GM18868 (cell line): ENCODE measurements at regions not wholly inside any gene's neighbourhood (a gene's known extent, or its start where the extent isn't known, plus 50 kb on each side); places are given as distances from the start of the nearest gene placed in this dataset.

Source experiments
- ATAC-seq: cut with Tn5 transposase; IDR thresholded peaks from one replicate; pipeline ENCODE4 v1.9.1; 2021; ENCODE audit warnings: mild to moderate bottlenecking, moderate library complexity; ENCODE audit not compliant: unreplicated experiment

DNA sequence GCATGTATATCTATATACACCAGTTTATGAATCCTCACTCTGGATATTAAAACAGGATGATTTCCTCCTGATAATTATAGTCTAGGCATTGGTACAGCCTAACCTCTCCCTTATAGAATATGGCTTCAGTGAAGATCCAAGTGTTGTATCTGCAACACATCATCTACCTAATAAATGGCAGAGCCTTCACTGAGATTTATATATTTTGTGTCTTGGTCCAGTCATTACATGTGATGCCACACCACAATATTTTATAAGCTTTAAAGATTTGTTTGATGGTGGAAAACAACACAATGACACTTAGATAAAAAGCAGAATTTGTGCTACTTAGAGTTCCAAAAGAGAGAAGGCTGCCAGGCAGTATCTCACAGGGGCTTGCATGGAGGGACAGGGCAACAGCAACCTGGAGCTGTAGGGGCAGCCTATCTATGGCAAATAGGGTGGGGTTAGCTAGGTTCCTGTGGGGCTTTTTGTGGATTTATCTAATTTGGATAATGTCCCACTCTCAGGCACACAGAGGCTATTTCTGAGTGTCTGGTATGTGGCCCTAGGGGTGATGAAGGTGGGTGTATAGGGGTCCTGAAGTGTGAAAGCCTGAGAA, 1736.7 kb upstream of the PRR20A start:
- ATAC-seq = no peak

DNA sequence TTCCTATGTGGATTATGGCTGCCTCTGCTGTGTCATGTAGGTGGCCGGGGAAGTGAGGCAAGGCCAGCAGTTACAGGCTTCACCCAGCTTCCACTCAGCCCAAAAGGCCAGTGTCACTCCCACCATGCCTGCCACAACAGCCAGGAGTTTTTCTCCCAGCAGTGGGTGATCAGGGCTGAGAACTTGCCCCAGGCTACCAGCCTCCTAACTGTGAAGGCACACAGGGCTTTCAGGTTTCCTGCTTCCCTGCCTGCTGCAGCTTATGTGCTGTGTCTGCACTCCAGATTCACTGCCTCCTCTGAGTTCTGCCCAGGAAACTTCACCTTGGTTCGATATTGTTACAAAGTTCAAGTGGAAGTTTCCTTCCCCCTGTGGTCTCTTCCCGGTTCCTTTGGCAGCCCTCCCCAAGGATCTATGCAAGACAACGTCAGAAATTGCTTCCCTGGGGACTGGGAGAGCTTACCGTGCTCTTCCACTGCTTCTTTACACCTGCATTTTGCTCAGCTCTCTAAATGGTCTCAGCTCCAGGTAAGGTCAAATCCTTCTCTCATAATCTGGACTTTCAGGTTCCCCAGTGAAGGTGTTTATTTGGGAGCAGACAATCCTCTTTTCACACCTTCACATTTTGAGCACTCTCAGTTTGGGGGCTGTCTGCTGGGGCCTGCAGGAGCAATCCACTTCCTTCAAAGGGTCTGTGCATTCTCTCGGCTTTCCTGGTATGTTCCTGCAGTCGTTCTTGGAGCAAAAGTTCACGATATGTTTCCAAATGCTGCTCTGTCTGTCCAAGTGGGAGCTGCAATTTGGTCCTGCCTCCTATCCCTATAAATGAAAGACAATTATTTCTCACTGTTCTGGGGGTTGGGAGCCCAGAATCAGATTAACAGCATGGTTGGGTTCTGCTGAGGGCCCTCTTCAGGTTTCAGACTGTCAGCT, 1730.1 kb upstream of the PRR20A start:
- no peak for ATAC-seq

DNA sequence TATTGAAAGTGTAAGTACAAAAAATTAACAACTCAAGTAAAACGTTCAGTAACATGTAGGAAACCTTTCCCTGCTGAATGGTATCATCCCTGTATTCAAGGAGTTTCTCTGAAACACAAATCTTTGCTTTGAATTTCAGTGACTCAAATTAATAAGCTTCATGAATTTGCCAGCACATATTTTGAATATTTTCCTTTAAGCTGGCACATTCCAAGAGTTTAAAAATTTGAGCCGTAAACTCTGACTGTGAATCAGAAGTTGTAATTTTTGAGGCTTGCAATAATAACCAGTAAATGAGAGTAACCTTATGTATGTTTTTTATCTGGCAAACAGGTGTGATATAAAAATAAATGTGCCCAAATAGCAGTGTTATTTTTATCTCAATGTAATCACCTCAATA, 1722.6 kb upstream of the PRR20A start:
- ATAC-seq = no peak

DNA sequence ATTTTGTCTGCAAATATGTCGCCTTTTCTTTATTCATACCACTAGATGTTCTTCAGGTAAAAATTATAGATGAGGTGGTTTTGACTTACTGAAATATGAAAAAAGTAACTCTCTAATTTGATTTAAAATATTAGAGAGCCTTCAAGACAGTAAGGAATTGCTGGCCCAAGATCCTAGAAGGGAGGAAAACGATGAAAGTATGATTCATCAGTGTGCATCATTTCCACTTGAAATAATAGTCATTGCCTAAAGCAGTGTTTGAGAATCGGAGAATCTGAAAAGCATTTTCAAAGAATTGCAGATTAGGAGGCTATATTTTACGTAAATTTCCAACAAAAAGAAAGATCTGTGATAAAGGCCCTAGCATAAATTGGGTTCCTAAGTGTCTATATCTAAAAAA, 1707.9 kb upstream of the PRR20A start:
- no peak for ATAC-seq

DNA sequence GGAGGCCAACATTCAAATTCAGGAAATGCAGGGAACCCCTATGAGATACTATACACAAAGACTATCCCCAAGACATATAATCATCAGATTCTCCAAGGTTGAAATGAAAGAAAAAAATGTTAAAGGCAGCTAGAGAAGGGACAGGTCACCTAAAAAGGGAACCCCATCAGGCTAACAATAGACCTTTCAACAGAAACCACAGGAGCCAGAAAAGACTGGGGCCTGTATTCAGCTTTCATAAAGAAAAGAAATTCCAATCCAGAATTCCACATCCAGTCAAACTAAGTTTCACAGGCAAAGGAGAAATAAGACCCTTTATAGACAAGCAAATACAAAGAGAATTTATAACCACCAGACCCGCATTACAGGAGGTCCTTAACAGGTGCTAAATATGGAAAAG, 1703.6 kb upstream of the PRR20A start:
- no peak for ATAC-seq

DNA sequence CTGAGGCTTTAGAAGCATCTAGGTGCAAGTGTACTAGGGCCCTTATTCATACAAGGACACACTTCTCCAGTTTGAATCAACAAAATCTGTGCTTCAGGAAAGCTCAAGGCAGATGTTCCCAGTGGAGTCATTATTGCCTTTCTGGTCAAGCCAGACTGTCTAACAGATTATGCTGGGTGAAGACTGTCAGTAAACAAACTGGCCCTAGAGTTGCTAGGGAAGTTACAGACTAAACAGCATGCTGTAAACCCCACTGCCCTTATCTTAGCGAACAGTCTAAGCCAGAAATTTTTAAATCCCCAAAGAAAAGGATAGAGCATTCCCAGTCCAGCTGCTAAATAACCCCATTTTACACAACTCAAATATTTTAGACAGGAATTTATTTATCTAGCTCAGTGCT, 1701.3 kb upstream of the PRR20A start:
- no peak for ATAC-seq

DNA sequence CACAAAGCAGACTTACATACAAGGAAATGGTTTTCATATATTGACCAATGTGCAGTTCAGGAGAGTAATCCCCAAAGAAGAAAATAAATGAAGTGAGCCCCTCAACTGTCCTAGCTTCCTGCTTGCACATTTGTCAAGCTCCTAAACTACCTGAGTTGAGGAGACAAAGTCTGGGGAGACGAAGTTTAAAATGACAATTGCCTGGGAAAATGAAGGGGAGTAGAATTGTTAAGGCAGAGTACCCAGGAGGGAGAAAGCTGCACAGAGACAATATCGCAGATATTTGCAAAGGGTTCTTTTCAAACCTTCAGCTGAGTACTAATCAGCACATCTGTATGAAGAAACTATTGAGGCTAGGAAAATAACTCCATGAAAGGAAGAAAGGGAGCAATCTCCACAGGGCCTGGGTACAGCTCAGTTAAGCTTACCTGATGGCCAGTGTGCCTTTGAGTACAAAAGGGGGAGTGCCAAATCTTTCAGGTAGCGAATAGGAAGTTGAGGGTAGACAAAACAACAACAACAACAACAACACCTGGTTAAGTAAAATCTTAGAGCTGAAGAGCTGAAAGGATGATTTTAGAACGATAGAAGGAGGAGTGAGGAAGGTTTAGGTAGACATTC, 1700.1 kb upstream of the PRR20A start:
- ATAC-seq = no peak

DNA sequence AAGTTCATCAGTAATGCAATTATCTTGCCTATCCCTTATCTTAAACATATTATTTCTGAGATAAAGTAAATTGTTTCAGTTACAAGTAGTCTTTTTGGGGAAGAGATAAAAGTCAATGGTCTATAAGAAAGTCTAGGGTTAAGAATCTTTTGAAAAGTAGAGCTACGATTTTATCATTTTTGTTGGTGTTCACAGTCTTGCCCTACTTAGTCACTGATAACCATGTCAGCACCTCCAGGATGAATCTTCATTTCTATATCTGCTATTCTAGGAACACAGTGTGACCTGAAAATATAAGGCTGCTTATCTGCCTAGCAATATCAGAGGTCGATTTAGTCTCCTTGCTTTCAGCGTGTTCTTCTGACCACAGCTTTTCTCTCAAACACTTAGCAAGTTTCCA, 1676.5 kb upstream of the PRR20A start:
- no peak for ATAC-seq

DNA sequence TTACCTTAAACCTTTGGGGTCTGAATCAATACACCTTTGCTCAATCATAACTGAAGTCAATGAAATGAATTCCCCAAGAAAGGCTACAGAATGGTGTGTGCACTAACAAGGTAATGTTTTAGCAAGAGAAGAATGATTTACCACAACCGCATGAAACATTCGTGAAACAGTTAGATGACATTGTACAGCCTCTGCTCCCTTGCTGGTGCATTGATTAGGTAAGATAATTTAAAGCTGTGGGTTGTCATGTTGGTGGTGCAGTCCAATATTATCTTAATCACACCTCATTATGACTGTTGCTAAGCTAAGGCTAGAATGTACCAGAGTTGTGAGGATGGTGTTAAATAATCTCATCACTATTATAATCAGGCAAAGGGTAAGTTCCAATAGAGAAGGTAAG, 1673.2 kb upstream of the PRR20A start:
- ATAC-seq = no peak

DNA sequence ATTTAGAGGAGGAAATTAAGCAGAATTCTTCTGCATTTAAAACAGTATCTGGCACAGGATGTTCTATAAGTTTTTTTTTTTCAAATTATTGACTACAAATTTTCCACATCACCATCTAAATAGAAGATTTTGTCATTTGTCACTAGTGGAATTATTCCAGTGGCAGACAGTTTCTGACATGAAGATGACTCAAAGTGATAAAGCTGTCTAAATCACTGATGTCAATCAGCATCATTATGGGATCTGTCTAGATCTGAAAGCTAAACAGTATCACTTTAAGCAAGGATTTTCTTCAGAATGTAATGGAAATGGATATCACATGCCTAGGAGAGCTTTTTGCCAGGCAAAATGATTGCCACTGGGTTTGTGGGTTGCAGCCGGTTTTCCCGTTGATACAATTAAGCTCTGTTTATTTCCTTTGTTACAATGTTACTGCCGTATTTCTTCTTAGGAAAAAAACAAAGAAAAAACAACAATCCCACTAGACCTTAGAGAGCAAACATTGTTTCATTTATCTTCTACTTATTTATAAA, 1657.0 kb upstream of the PRR20A start:
- ATAC-seq = no peak

DNA sequence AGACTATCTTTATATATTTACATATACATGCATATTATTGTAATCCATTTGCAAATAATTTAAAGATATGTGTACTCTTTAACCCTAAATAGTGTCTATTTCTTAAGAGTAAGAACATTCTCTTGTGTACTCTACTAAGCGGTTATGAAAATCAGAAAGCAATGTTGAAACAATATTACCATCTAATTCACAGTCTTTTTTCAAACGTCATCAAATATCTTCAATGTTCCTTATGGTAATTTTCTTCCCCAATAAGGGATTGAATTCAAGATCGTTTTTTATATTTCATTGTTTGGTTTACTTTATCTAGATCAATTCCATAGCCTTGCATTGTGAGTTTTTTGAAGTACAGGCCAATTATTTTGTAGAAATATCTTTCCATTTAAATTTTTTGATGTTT, 1647.4 kb upstream of the PRR20A start:
- ATAC-seq = no peak

DNA sequence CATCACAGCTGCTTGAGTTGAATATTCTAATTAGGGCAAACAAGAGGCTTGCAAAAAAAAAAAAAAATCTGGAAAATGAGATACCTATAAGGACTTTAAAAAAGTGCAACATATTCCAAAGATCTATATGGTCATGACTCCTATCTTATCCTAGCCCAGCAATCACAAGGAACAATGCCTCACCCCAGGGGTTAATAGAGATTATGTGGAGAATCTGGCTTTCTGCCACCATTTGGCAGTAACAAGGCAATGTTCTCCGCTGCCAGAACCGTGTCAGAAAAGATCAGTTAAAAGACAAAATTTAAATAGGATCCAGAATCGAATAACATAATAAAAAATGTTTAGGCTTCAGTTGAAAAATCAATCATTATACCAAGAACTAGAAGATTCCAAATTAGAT, 1643.2 kb upstream of the PRR20A start:
- no peak for ATAC-seq

DNA sequence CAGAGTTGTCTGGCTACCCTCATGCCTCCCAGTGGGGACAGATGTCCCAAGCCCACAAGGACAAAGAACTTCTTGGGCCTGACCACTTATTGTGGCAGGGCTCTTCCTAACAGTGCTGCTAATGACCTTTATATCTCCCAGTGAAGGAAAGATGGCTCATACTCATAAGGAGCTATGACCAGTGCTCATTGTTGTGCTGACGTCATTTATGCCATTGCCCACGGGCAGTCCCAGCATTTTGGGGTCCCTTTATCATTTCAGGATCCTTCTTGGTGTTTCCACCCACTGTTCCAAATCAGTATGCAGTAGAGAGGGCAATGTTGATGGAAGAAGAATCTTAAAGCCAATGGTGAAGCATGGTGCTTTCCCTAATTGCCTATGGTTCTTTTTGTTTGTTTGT, 1640.0 kb upstream of the PRR20A start:
- no peak for ATAC-seq

DNA sequence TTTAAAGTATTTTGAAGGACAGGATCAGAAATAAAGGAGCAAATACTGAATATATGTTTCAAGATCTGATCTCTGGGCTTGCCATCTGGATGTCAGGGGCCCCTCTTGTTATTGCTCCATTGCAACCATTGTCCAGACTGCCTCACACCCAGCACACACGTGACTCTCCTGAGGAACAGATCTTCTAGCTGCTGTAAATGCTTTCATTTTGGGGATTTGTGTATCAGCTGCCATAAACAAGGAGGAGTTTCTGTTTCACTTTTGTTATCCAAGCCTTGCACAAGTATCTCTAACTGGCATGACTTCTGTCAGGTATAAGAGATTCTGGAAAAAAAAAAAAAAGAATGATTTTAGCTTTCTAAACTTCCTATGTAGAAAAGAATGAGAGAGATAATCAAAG, 1624.1 kb upstream of the PRR20A start:
- no peak for ATAC-seq

DNA sequence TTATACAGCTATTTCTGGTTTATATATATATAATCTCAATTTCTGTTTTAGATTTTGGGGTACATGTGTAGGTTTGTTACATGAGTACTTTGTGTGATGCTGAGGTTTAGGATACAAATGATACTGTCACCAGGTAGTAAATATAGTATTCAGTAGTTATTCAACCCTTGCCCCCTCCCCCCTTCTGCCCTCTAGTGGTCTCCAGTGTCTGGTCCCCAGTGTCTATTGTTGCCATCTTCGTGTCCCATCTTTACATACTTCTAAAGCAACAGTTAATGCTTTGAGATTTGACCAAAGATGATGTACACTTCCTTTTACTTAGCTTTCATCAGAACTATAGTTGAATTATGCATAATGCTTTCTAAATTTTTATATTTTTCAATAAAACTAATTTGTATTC, 1623.4 kb upstream of the PRR20A start:
- no peak for ATAC-seq

DNA sequence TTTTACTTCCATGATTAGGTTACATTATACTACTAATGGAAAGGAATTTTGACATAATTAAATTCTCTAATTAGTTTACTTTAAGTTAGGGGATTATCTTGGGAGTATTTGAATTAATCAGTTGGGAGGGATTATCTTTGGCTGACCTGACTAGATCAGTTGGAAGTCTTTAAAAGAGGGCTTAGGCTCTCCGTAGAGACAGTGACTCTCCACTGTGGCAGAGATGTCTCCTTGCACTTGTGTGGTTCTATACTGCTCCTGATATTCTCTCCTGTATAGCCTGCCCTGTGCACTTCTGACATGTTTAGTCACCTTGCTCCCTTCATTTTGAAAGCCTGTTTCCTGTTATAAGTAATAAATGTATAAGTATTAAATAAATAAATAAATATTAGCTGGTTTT, 1612.3 kb upstream of the PRR20A start:
- ATAC-seq = no peak

DNA sequence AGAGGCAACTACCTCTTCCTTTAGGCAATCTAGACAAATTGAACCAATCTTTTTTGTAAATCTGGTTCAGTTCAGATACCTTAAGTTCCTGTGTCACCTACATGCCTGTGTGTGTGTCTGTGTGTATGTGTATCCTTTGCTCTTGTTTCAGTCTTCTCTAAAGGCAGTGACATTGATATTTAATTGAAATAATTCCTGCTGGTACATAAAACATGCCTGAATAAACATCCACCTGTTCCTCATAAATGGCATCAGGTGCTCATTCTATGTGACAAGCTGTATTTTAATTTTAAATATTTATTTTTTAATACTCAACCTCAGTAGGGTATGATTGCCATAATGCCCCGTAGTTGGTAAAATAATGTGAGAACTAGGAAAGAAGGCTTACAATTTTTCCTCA, 1606.4 kb upstream of the PRR20A start:
- ATAC-seq = no peak

DNA sequence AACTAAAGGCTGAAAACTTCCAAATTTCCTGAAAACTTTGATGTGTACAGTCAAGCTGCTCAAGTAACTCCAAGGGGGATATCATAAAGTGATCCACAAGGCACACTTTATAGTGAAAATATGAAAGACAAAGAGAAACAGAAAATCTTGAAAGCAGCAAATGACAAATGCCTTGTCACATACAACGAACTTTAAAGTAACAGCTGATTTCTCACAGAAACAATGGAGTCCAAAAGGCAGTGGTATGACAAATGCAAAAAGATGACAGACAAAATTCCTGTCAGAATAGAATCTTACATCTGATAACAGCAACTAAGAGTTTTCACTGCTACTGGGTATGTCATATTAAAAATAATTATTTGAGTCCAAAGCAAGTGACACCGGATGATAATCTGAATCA, 1602.3 kb upstream of the PRR20A start:
- ATAC-seq = no peak

DNA sequence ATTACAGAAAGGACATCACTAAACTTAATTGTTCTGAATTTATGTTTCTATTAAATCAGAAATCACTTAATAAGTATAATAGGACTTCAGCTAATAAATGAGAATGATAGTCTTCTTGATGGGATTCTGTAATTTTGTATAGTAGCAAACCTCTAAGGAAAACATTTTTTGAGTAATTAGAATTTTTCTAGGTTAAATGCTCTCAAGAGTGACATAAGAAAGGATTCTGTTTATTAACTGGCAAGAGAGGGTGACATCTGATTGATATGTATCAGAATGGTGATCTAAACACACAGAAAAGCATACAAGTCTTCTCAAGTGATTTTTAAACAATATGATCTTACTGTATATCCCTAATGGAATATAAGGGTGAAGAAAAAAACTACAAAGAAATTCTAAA, 1597.7 kb upstream of the PRR20A start:
- no peak for ATAC-seq

DNA sequence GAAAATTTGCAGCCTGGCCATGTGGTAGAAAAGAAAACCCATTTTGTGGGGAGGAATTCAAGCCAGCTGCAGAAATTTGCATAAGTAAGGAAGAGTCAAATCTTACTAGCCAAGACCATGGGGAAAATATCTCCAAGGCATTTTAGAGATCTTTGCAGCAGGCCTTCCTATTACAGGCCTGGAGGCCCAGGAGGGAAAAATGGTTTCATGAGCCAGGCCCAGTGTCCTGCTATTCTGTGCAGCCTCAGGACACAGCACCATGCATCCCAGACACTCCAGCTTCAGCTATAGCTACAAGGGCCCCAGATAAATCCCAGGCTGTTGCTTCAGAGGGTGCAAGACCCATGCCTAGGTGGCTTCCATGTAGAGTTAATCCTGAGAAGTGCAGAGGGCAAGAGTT, 1590.1 kb upstream of the PRR20A start:
- ATAC-seq = no peak

DNA sequence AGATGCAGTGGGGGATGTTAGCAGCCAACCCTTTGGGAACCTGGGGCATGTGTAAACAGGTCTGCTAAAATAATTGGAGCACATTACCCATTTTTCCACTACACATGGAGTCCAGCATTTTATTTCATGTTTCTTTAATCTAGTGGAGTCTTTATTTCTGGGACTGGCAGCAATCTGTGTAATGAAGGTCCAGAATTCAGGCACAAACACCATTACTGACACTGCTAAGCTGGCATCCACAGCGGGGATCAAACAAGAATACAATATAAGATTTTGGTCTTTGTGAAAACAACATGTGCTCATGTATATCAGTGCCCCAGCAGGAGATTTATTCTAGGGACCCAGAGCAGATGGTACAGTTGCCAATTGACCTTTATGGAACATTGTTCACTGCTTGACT, 1587.0 kb upstream of the PRR20A start:
- ATAC-seq = no peak

DNA sequence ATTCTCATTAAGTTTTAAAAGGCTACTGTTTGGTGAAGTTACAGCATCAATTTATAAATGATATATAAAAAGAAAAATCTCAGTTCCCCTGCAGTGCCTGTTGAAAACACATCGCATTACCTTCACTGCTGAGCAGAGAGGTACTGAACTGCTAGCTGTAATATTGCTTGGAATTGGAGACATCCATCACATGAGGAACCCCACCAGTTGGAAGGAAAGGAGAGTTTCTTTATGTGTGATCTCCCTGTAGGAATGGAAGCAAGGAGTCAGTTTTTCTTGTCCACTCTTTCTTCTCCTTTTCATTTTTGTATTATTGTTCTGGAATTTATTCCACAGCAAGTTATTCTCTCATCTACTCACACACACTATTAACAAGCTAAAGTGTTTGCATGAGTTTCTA, 1586.0 kb upstream of the PRR20A start:
- no peak for ATAC-seq
